ENCODE measurements at regions not wholly inside any gene's neighbourhood (a gene's known extent, or its start where the extent isn't known, plus 50 kb on each side); places are given as distances from the start of the nearest gene placed in this dataset.

DNA sequence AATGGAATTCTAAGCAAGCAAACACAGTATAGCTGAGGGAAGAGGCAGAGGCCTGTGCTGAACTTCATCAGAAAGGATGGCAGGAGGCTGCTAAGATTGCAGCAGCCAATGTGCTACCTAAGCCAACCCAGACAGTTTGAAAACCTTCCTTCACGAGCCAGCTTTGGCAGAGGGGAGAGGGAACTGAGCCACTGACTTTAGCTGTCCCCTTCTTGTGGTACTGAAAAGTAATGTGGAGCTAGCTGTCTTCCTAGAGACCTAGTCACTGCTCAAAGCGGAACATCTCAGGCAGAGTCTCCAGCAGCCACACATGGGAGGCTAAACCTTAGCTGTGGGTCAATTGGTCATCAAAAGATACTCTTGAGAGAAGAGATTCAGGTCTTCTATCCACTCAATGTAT is 419.0 kb downstream of the FBXO15 start:
- H3K4me1 Mint-ChIP-seq, result no peaks in the 10 kb centered on the region
- no peak for TF ChIP-seq CTCF (IDR thresholded peaks at IDR 0.05; ENCODE audit: unreplicated experiment)
- peaks cover 5% of the 10 kb centered on the region for H3K9me3 Mint-ChIP-seq
- H3K4me3 Mint-ChIP-seq, result no peak overlapping the region
- no peaks in the 10 kb centered on the region for H3K36me3 Mint-ChIP-seq
- H3K27me3 Mint-ChIP-seq (ENCODE audit: low read depth), result peaks cover 12% of the 10 kb centered on the region
- no peak for DNase-seq (ENCODE audit: low spot score in 2 of 2, unreplicated experiment in 2 of 2)
- no peak overlapping the region for H3K27ac Mint-ChIP-seq

- Mint-ChIP-seq H3K4me1 (no peaks in the 10 kb centered on the region), H3K4me3 (no peak overlapping the region), H3K36me3 (no peaks in the 10 kb centered on the region), H3K9me3 (no peaks in the 10 kb centered on the region), H3K27me3 (ENCODE audit: low read depth) (peaks cover under 1% of the 10 kb centered on the region), H3K27ac (no peak overlapping the region)
- no peak for TF ChIP-seq CTCF (IDR thresholded peaks at IDR 0.05; ENCODE audit: unreplicated experiment)
- DNase-seq (ENCODE audit: low spot score in 2 of 2, unreplicated experiment in 2 of 2), result no peak
Observed at GRCh38 chr18:73724958-73725357, 422.7 kb downstream of the FBXO15 start.

- no peaks in the 10 kb centered on the region for H3K4me1 Mint-ChIP-seq
- H3K4me3 Mint-ChIP-seq, result no peak overlapping the region
- no peak for TF ChIP-seq CTCF (IDR thresholded peaks at IDR 0.05; ENCODE audit: unreplicated experiment)
- H3K36me3 Mint-ChIP-seq, result no peaks in the 10 kb centered on the region
- no peaks in the 10 kb centered on the region for H3K27me3 Mint-ChIP-seq (ENCODE audit: low read depth)
- H3K9me3 Mint-ChIP-seq, result peaks cover 5% of the 10 kb centered on the region
- H3K27ac Mint-ChIP-seq, result no peak overlapping the region
- no peak for DNase-seq (ENCODE audit: low spot score in 2 of 2, unreplicated experiment in 2 of 2)
Observed at GRCh38 chr18:73719611-73720010, 428.0 kb downstream of the FBXO15 start.

DNA sequence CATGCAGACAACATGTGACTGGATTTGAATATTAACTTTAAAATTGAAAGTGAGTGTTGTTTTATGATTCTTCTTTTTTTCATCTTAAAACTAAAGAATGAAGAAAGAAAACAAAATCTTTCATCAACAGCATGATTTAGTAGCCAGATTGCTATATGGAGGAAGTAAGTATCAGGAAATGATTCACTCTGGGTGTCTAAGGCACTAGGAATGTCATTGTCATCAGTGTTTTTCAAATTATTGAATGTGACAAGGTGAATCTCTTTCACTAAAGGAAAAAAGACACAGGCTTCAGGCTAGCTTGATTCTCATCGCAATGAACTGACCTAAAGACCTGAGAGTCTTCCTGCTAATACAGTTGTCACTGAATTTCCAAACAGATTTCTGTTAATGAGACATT is 430.1 kb downstream of the FBXO15 start:
- no peak overlapping the region for H3K4me3 Mint-ChIP-seq
- no peak for DNase-seq (ENCODE audit: low spot score in 2 of 2, unreplicated experiment in 2 of 2)
- no peak overlapping the region for H3K27ac Mint-ChIP-seq
- H3K9me3 Mint-ChIP-seq, result peaks cover 5% of the 10 kb centered on the region
- TF ChIP-seq CTCF (IDR thresholded peaks at IDR 0.05; ENCODE audit: unreplicated experiment), result no peak
- H3K4me1 Mint-ChIP-seq, result no peaks in the 10 kb centered on the region
- H3K27me3 Mint-ChIP-seq (ENCODE audit: low read depth), result no peaks in the 10 kb centered on the region
- no peaks in the 10 kb centered on the region for H3K36me3 Mint-ChIP-seq

DNA sequence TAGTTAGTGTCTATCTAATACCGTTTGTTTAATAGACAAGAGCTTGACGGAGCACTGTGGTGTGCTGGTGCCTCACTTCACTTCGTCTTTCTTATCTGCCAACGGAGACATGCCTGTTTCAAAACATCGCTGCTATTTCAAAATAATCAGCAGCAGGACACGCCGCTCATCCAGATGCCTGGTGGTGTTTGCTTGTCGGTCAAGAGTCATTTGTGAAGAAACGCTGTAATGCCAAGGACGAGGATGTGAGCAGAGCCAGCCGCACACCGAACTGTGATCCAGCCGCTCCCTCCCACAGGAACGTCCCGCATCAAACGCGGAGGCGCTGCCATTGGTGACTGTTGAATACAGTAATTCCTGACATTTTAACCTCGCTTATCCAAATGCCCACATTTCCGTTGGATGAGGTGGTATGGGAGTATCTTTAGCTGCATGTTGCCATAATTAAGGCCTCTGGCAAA is 432.4 kb downstream of the FBXO15 start:
- Mint-ChIP-seq H3K27ac (no peak overlapping the region), H3K9me3 (peaks cover 5% of the 10 kb centered on the region), H3K27me3 (ENCODE audit: low read depth) (no peaks in the 10 kb centered on the region), H3K4me1 (no peaks in the 10 kb centered on the region), H3K4me3 (no peak overlapping the region), H3K36me3 (no peaks in the 10 kb centered on the region)
- TF ChIP-seq CTCF (IDR thresholded peaks at IDR 0.05; ENCODE audit: unreplicated experiment), result no peak
- DNase-seq (ENCODE audit: low spot score in 2 of 2, unreplicated experiment in 2 of 2), result no peak

- no peak overlapping the region for H3K27ac Mint-ChIP-seq
- DNase-seq (ENCODE audit: low spot score in 2 of 2, unreplicated experiment in 2 of 2), result no peak
- no peak for TF ChIP-seq CTCF (IDR thresholded peaks at IDR 0.05; ENCODE audit: unreplicated experiment)
- H3K4me3 Mint-ChIP-seq, result no peak overlapping the region
- H3K9me3 Mint-ChIP-seq, result peaks cover 5% of the 10 kb centered on the region
- no peaks in the 10 kb centered on the region for H3K4me1 Mint-ChIP-seq
- H3K36me3 Mint-ChIP-seq, result no peaks in the 10 kb centered on the region
- H3K27me3 Mint-ChIP-seq (ENCODE audit: low read depth), result no peaks in the 10 kb centered on the region
Observed at GRCh38 chr18:73714466-73714865, 433.2 kb downstream of the FBXO15 start.
